GM21786 (cell line): ENCODE measurements at regions not wholly inside any gene's neighbourhood (a gene's known extent, or its start where the extent isn't known, plus 50 kb on each side); places are given as distances from the start of the nearest gene placed in this dataset.
"Not testable (repeated sequence)": the region's sequence is repeated elsewhere in the genome, so short reads cannot be mapped to it uniquely, and the experiment has no call there.

ENCODE experiments used
- ATAC-seq: cut with Tn5 transposase; IDR thresholded peaks from one replicate; pipeline ENCODE4 v1.9.1; 2021; ENCODE audit not compliant: unreplicated experiment

- ATAC-seq = no peak
Observed at GRCh38 chr21:17197996-17198395, 314.8 kb upstream of the CXADR start.

DNA sequence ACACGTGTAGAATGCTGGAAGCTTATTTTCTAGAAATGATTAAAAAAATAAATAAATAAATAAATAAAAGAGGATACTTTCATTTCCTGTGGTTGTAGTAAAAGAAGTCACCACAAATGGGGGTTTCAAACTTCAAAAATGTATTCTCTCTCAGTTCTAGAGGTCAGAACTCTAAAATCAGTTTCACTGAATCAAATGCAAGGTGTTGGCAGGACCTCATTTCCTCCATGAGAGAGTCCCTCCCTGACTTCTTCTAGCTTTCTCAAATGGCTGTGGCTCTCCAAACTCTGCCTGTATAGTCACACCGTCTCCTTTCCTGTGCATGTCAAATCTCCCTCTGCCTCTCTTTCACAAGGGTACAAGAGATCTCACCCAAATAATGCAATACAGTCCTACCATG lies 312.6 kb upstream of the CXADR start:
- no peak for ATAC-seq

DNA sequence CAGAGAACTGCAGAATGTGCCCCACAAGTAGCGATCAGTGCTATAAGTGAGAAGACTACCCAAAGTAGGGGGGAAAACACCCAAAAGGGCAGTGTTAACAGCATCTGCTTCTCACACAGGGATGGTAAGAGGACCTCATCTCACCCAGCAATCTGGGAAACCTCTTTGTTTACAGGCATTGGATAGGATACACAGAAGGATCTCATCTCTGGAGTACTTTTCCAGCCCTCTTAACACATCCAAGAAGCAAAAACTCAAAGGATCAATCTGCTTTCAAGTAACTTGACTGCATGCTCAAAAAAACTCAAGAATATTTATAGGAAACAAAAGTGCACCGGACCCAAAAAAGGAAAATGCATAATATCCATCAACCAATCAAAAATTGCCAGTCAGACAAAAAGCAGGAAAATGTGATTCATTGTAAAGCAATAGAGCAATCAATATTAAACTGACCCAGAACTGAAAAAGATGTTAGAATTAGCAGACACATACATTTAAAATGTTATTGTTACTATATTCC lies 311.0 kb upstream of the CXADR start:
- ATAC-seq = no peak

- no peak for ATAC-seq
Observed at GRCh38 chr21:17214801-17215200, 298.0 kb upstream of the CXADR start.

DNA sequence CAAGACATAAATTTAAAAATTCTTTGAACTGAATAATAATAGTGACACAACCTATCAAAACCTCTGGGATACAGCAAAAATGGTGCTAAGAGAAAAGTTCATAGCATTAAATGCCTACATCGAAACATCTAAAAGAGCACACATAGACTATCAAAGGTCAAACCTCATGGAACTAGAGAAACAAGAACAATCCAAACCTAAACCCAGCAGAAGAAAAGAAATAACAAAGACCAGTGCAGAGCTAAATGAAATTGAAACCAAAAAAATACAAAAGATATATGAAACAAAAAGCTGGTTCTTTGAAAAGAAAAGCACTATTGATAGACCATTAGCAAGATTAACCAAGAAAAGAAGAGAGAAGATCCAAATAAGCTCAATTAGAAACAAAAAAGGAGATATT lies 293.8 kb upstream of the CXADR start:
- not testable (repeated sequence) for ATAC-seq

- ATAC-seq = no peak
Observed at GRCh38 chr21:17231124-17231523, 281.7 kb upstream of the CXADR start.

DNA sequence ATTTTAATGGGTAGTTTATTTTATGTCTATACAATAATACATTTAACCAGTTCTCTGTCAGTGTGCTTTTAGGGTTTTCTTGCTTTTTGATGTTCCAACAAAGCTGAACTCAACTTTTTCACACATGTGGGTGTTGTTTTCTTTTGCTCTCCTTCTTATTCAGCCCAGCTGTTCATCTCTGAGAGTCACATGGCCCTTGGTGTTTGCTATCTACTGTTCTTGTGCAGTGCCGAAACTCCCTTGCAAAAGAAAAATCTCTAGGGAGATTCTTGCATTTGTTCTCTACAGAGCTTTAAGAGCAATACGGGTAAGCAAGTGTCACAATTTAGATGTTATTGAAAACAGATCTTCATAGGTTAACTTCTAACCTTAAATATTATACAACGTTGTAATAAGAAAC lies 281.1 kb upstream of the CXADR start:
- ATAC-seq = no peak

- no peak for ATAC-seq
Observed at GRCh38 chr21:17238468-17238867, 274.4 kb upstream of the CXADR start.

DNA sequence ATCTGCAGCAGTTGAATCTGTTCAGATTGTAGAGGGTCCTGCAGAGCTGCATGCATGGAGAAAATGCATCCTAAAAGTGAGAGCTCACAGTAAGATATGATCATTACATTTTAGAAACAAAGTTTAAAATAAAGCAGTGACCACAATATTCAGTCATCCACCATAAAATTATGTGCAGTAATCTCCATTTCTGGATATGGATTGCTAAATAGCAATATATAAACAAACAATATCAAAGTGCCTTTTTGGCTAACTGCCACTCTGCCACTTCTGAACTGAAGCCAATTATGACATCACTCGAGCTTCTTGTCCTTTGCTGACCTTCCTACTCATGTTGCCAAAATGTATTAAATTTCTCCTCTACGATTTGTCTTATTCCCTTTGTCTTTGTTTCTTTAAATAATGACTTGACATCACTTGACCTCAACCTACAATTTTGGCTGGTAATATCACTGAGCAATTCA lies 262.0 kb upstream of the CXADR start:
- ATAC-seq = no peak

DNA sequence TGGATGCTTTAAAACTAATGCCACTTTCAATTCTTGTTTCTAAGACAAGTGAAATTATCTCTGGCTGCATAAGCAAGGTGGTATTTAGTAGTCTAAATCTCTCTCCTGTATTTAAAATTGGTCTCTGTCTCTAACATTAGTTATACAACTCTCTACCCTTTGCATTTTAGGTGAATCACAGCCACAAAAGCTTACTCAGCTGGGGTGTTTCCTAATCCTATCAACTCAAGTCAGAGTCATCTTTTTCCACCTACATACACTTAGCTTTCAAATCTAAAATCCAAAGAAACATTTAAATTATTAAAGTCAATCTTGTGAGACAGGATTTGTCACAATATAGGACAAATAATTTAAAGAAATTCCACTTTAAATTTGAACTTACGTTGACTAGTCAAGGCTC lies 255.1 kb upstream of the CXADR start:
- no peak for ATAC-seq

DNA sequence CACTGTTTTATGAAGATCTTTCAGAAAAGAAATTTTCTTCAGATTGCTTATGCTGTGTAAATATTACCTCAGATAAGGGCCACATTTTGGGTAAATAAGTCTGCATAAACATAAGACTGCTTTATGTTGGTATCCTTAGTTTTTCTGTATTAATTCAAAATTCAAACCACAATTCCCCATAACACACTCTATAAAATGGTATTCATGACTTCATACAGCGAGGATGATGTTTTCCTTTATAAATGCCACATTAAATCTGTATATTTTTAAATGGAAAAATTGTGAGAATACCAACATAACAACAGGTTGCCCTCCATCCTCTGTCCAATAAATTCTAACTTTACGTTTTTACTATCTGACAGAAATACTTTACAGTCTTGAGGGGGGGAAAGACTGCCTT lies 248.7 kb upstream of the CXADR start:
- no peak for ATAC-seq

- ATAC-seq = no peak
Observed at GRCh38 chr21:17269760-17270159, 243.1 kb upstream of the CXADR start.

GRCh38 chr21:17270229-17270628 lies 242.6 kb upstream of the CXADR start:
- ATAC-seq = no peak

GRCh38 chr21:17279663-17280062 lies 233.2 kb upstream of the CXADR start:
- no peak for ATAC-seq

DNA sequence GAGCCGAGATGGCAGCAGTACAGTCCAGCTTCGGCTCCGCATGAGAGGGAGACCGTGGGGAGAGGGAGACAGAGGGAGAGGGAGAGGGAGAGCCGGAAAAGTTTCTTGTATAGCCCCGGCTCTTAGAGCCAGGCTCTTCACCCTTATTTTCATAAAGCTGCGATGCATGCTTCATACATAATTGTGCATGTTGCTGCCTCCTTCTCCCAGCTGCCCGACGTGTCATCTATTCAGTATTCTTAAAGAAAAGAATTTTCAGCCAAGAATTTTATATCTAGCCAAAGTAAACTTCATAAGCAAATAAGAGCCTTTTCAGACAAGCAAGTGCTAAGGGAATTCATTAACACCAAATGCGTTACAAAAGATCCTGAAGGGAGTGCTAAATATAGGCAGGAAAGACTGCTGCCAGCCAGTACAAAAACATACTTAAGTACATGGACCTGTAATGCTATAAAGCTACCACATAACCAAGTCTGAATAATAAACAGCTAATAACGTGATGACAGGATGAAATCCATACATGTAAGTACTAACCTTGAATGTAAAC lies 219.8 kb upstream of the CXADR start:
- not testable (repeated sequence) for ATAC-seq

DNA sequence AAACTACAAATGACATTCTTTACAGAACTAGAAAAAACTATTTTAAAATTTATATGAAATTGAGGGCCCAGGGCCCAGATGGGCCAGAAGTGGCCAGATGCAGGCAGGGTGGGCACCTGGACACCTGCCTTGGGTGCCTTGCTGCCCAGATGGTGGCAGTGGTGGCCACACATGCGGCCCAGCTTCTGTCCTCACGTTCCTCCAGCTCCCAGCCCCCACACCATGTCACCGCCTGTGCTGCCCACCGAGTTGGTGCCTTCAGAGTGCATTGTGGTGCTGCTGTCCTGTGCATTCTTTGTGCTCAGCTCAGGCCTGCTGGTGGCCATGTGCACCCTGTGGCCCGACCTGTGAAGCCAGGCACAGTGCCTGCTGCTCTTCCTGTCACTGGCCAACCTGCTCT lies 216.8 kb upstream of the CXADR start:
- no peak for ATAC-seq

- not testable (repeated sequence) for ATAC-seq
Observed at GRCh38 chr21:17299576-17299975, 213.3 kb upstream of the CXADR start.

DNA sequence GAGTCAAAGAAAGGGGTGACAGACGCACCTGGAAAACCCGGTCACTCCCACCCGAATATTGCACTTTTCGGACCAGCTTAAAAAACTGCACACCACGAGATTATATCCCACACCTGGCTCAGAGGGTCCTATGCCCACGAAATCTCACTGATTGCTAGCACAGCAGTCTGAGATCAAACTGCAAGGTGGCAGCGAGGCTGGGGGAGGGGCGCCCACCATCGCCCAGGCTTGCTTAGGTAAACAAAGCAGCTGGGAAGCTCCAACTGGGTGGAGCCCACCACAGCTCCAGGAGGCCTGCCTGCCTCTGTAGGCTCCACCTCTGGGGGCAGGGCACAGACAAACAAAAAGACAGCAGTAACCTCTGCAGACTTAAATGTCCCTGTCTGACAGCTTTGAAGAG lies 185.1 kb upstream of the CXADR start:
- ATAC-seq = not testable (repeated sequence)

- no peak for ATAC-seq
Observed at GRCh38 chr21:17334484-17334883, 178.4 kb upstream of the CXADR start.

- no peak for ATAC-seq
Observed at GRCh38 chr21:17340081-17340480, 172.8 kb upstream of the CXADR start.

DNA sequence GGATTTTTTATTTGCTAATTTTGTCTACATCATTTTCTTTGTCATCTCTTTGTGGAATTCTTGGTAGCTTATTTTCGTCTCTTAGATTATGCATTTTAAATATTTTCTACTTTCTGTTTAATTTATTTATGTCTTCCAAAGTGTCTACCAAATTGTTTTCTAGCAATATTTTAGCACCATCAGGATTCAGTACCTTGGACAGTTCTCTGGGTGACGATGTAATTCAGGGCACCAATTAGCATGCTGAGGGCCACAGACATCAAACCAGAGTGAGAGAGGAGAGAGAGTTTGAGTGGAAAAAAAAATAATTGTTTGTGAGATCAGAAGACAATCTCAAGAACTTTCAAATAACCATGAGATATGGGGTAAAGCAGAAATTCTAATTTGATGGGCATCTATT lies 169.8 kb upstream of the CXADR start:
- no peak for ATAC-seq

DNA sequence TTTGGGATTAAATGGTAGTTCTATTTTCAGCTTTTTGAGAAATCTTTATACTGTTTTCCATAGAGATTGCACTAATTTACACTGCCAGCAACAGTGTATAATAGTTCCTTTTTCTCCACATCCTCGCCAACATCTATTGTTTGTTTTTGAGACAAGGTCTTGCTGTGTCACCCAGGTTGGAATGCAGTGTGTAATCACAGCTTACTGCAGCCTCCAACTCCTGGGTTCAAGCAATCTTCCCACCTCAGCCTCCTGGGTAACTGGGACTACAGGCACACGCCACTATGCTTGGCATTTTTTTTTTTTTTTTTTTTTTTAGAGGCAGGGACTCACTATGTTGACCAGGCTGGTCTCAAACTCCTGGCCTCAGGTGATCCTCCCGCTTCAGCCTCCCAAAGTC lies 164.5 kb upstream of the CXADR start:
- ATAC-seq = no peak

- ATAC-seq = no peak
Observed at GRCh38 chr21:17348849-17349248, 164.0 kb upstream of the CXADR start.
